ENCODE measurements at regions not wholly inside any gene's neighbourhood (a gene's known extent, or its start where the extent isn't known, plus 50 kb on each side); places are given as distances from the start of the nearest gene placed in this dataset.

DNA sequence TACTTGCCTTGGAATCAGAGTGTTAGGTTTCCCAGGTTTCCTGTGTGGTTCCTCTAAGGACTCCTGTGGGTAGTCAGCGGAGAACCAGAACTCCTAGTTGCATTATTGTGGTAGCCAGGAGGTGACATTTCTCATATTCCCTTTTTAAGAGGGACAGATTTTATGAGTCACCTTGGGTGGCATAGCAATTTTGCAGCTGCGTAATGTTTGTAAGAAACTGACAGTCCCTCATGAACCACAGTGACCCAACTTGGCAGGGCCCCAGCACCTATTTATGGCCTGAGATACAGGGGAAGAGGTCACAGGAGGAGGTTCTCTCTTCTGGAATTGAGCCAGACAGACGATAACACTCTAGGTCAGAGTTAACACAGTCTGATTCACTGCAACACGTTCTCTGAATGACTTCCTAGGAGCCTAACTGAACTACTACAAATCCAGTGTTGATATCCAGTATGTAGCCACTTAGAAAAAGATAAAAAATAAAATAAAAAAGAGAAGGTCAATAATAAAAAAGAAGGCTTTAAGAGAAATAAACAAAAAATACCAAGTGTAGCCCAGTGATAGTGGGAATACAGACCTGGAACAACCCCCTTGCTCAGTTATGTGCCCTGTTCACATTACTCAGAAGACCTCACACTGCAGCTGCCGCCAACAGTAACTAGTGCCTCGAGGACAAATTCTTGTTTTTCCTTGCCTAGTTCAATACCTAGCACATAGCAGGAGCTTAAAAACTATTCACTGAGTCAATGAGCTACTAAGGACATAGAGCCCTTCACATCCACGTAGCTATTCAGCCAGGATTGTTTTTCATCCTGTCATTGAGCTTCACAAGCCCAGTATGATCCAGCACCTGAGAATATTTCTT, 50.7 kb upstream of the VLDLR start:
- no peak overlapping the region for H2AFZ ChIP-seq (ENCODE audit: low read depth, low read length)
- no peak overlapping the region for H3K4me3 ChIP-seq (replicated peaks in 1 of 3; ENCODE audit: insufficient read depth in 1 of 3, low read depth in 1 of 3, low read length in 3 of 3)
- H3K27ac ChIP-seq (ENCODE audit: insufficient read depth, low read depth, low read length), result no peak overlapping the region
- FAIRE-seq (no peak), DNase-seq (ENCODE audit: low read depth, low spot score) (peak; percentile 21)
- no peaks in the 10 kb centered on the region for H4K20me1 ChIP-seq (replicated peaks; ENCODE audit: control insufficient read depth, extremely low read depth, insufficient read depth, low read length)
- H3K9ac ChIP-seq (replicated peaks; ENCODE audit: extremely low read depth, insufficient read depth, low read length), result no peak overlapping the region
- POLR2A ChIA-PET, result no interaction called here
- CTCF ChIA-PET, result no interaction called here
- H3K4me1 ChIP-seq (ENCODE audit: control insufficient read depth, extremely low read depth, insufficient read depth, low read length), result no peaks in the 10 kb centered on the region
- H3K27me3 ChIP-seq (ENCODE audit: control insufficient read depth in 2 of 2, insufficient read depth in 2 of 2, low read length in 2 of 2), result no peaks in the 10 kb centered on the region
- no peak overlapping the region for H3K4me2 ChIP-seq (ENCODE audit: insufficient read depth, low read length)
- H3K36me3 ChIP-seq (ENCODE audit: control insufficient read depth in 2 of 2, extremely low read depth in 1 of 2, insufficient read depth in 2 of 2, low read length in 2 of 2), result no peaks in the 10 kb centered on the region
- no peaks in the 10 kb centered on the region for H3K9me1 ChIP-seq (replicated peaks; ENCODE audit: control insufficient read depth, extremely low read depth, insufficient read depth, low read length)
- dilution Hi-C loops (cut with MboI; ENCODE audit: extremely low pct_ligation_motif_present, low sequenced_read_pairs), result no loop called here
- H3K9me3 ChIP-seq (replicated peaks; ENCODE audit: control insufficient read depth, insufficient read depth, low read length), result no peaks in the 10 kb centered on the region
- H3K79me2 ChIP-seq (ENCODE audit: control insufficient read depth, insufficient read depth, low read length), result no peaks in the 10 kb centered on the region
- intact Hi-C loops (cut with micrococcal nuclease), result loop anchor here (5.0 kb wide), 1 partner anchor 104 kb away; no protein-coding TSS in a partner anchor
- no TSS peak for BruUV-seq (replicated peaks)
- TF ChIP-seq EZH2 (IDR thresholded peaks at IDR 0.05; ENCODE audit: borderline replicate concordance, low read depth, low read length, severe bottlenecking) (no peak), FOS (IDR thresholded peaks at IDR 0.05; ENCODE audit: borderline replicate concordance, insufficient read depth, low read length) (peak; percentile 18)
